HG03095 (cell line): ENCODE measurements at regions not wholly inside any gene's neighbourhood (a gene's known extent, or its start where the extent isn't known, plus 50 kb on each side); places are given as distances from the start of the nearest gene placed in this dataset.

Source experiments
- ATAC-seq: cut with Tn5 transposase; IDR thresholded peaks from one replicate; pipeline ENCODE4 v1.9.1; 2021; ENCODE audit warnings: moderate library complexity; ENCODE audit not compliant: unreplicated experiment

- ATAC-seq = no peak
These were observed 540.1 kb upstream of the SEMA6D start for GRCh38 chr15:47177177-47177576.

- no peak for ATAC-seq
These were observed 537.3 kb upstream of the SEMA6D start for GRCh38 chr15:47179988-47180387.

- ATAC-seq = no peak
These were observed 534.5 kb upstream of the SEMA6D start for GRCh38 chr15:47182818-47183217.

- no peak for ATAC-seq
These were observed 533.0 kb upstream of the SEMA6D start for GRCh38 chr15:47184003-47184907.

GRCh38 chr15:47184908-47185801 lies 532.1 kb upstream of the SEMA6D start:
- ATAC-seq = no peak

- no peak for ATAC-seq
These were observed 531.2 kb upstream of the SEMA6D start for GRCh38 chr15:47186075-47186474.

- ATAC-seq = no peak
These were observed 528.4 kb upstream of the SEMA6D start for GRCh38 chr15:47188758-47189507.

- ATAC-seq = no peak
These were observed 522.6 kb upstream of the SEMA6D start for GRCh38 chr15:47194718-47195117.

GRCh38 chr15:47196048-47196447 lies 521.3 kb upstream of the SEMA6D start:
- peak; percentile 83 for ATAC-seq

- no peak for ATAC-seq
These were observed 513.3 kb upstream of the SEMA6D start for GRCh38 chr15:47203993-47204392.

GRCh38 chr15:47206358-47206978 lies 510.8 kb upstream of the SEMA6D start:
- no peak for ATAC-seq

- ATAC-seq = no peak
These were observed 507.7 kb upstream of the SEMA6D start for GRCh38 chr15:47209591-47209990.

GRCh38 chr15:47212222-47213010 lies 504.9 kb upstream of the SEMA6D start:
- no peak for ATAC-seq

- ATAC-seq = no peak
These were observed 503.4 kb upstream of the SEMA6D start for GRCh38 chr15:47213883-47214282.

- ATAC-seq = no peak
These were observed 499.0 kb upstream of the SEMA6D start for GRCh38 chr15:47218295-47218694.

GRCh38 chr15:47244361-47244760 lies 472.9 kb upstream of the SEMA6D start:
- ATAC-seq = no peak

GRCh38 chr15:47246317-47246716 lies 471.0 kb upstream of the SEMA6D start:
- no peak for ATAC-seq

- ATAC-seq = no peak
These were observed 458.8 kb upstream of the SEMA6D start for GRCh38 chr15:47258521-47258920.

GRCh38 chr15:47265686-47266085 lies 451.6 kb upstream of the SEMA6D start:
- ATAC-seq = no peak

- ATAC-seq = no peak
These were observed 450.7 kb upstream of the SEMA6D start for GRCh38 chr15:47266566-47266965.
